Endothelial cell of umbilical vein (primary cell): ENCODE measurements at regions not wholly inside any gene's neighbourhood (a gene's known extent, or its start where the extent isn't known, plus 50 kb on each side); places are given as distances from the start of the nearest gene placed in this dataset.

Experiments used
- EZH2 ChIP-seq: IDR thresholded peaks from 2 replicates; pipeline ENCODE4 v1.6.1; 2012; ENCODE audit warnings: borderline replicate concordance, low read depth, mild to moderate bottlenecking, moderate library complexity, low read length, inconsistent platforms; ENCODE audit not compliant: severe bottlenecking
- FOS ChIP-seq: IDR thresholded peaks from 2 replicates; pipeline ENCODE4 v1.6.1; 2011; ENCODE audit warnings: mild to moderate bottlenecking, low read length, moderate library complexity, borderline replicate concordance; ENCODE audit not compliant: insufficient read depth
- GATA2 ChIP-seq: IDR thresholded peaks from 2 replicates; pipeline ENCODE4 v1.7.0; 2011; ENCODE audit warnings: low read depth, mild to moderate bottlenecking, moderate library complexity, mixed read lengths, low read length; ENCODE audit not compliant: insufficient read length, insufficient read depth
- JUN ChIP-seq: IDR thresholded peaks from 2 replicates; pipeline ENCODE4 v1.6.1; 2011; ENCODE audit warnings: borderline replicate concordance, low read depth; ENCODE audit not compliant: insufficient read length, insufficient read depth
- MYC ChIP-seq: IDR thresholded peaks from one replicate; pipeline ENCODE4 v1.6.1; 2011; ENCODE audit warnings: mild to moderate bottlenecking, low read depth, low read length
- POLR2A ChIP-seq: IDR thresholded peaks from 2 replicates; pipeline ENCODE4 v1.6.1; 2012; ENCODE audit warnings: low read depth, mild to moderate bottlenecking, control low read depth, low read length
- POLR2AphosphoS5 ChIP-seq: IDR thresholded peaks from 2 replicates; pipeline ENCODE4 v1.6.1; 2012; ENCODE audit warnings: low read depth, mild to moderate bottlenecking, control low read depth, low read length, moderate library complexity; ENCODE audit not compliant: insufficient read depth
- TF ChIP-seq, protein P1 (sequence below), 2 donors: IDR thresholded peaks; 1 replicate in 1 of 2; 2 replicates in 1 of 2; pipeline ENCODE4 v1.5.1; 2011; ENCODE audit warnings: low read length in 2 of 2, mild to moderate bottlenecking in 2 of 2, moderate library complexity in 2 of 2, control low read depth in 1 of 2, inconsistent platforms in 1 of 2, low read depth in 1 of 2; ENCODE audit not compliant: insufficient read depth in 1 of 2; ENCODE audit errors: extremely low read depth in 1 of 2
- TF ChIP-seq, protein P2 (sequence below): IDR thresholded peaks from 2 replicates; pipeline ENCODE4 v1.6.1; 2011; ENCODE audit not compliant: insufficient read depth, insufficient read length

DNA sequence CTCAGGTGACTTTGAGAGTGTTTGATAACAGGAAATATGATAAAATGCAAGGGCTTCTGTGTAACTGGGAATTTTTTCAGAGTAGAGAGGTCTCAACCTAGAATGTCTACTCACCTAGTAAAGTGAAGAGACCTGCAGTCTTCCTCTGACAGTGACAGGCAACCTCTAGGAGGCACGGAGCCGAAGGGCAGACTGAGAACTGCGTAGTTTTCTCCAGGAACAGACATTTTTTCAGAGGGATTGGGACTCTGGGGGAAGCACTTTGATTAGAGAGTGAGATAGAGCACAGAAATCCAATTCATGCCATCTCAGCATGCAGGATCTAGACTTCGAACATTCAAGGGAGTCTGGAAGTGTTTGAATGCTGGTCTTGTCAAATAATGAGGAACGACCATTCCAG, 213.3 kb downstream of the AKAP7 start:
- TF ChIP-seq, protein P1, sequence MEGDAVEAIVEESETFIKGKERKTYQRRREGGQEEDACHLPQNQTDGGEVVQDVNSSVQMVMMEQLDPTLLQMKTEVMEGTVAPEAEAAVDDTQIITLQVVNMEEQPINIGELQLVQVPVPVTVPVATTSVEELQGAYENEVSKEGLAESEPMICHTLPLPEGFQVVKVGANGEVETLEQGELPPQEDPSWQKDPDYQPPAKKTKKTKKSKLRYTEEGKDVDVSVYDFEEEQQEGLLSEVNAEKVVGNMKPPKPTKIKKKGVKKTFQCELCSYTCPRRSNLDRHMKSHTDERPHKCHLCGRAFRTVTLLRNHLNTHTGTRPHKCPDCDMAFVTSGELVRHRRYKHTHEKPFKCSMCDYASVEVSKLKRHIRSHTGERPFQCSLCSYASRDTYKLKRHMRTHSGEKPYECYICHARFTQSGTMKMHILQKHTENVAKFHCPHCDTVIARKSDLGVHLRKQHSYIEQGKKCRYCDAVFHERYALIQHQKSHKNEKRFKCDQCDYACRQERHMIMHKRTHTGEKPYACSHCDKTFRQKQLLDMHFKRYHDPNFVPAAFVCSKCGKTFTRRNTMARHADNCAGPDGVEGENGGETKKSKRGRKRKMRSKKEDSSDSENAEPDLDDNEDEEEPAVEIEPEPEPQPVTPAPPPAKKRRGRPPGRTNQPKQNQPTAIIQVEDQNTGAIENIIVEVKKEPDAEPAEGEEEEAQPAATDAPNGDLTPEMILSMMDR (IDR thresholded peaks at IDR 0.05; ENCODE audit: extremely low read depth in 1 of 2, insufficient read depth in 1 of 2, low read depth in 1 of 2, low read length in 2 of 2): no peak
- TF ChIP-seq POLR2A (no peak), JUN (no peak), EZH2 (no peak), FOS (no peak), POLR2AphosphoS5 (no peak), GATA2 (no peak), MYC (no peak)
- TF ChIP-seq, protein P2, sequence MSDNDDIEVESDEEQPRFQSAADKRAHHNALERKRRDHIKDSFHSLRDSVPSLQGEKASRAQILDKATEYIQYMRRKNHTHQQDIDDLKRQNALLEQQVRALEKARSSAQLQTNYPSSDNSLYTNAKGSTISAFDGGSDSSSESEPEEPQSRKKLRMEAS: no peak
